HG03442 (cell line): ENCODE measurements at regions not wholly inside any gene's neighbourhood (a gene's known extent, or its start where the extent isn't known, plus 50 kb on each side); places are given as distances from the start of the nearest gene placed in this dataset.

Experiments
- ATAC-seq: cut with Tn5 transposase; IDR thresholded peaks from one replicate; pipeline ENCODE4 v1.9.1; 2021; ENCODE audit warnings: mild to moderate bottlenecking, moderate library complexity; ENCODE audit not compliant: unreplicated experiment

DNA sequence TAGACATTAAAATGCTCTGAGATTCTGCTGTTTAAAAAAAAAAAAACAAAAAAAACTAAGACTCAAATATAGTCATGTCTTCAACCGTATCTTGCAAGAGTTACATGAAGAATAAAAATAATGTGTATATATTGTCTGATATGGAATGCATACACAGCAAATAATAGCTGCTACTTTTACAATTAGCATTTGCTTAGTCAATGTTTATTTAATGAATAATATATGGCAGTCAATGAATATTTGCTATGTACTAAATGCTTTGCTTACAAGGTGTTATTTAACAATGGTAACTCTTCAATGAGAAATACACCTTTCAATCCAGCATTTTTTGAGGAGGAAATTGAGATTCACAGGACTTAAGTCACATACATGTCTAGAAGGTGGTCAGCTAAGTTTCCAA, 718.8 kb upstream of the SOX9 start:
- no peak for ATAC-seq

DNA sequence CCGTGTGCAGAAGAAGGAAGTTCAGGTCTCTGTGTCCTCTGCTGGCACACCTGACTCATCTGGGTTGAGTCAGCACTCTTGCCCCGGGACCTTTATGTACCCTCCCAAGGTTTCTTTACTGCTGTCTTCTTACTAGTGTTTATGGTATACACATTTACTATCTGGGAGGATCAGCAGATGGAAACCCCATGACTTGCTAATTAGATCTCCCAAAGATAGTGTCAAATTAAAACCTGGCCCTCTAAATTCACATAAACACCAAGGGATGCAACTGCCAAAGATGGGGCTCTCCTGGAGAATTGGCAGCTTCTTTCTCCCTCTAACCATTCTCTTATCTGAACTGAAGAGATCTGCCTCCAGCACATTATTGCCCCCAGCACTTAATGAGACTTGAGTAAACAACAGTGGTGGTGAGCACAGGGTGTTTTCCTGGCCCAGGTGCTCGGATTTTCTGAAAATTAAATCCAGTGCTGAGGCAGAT, 718.1 kb upstream of the SOX9 start:
- ATAC-seq = no peak

DNA sequence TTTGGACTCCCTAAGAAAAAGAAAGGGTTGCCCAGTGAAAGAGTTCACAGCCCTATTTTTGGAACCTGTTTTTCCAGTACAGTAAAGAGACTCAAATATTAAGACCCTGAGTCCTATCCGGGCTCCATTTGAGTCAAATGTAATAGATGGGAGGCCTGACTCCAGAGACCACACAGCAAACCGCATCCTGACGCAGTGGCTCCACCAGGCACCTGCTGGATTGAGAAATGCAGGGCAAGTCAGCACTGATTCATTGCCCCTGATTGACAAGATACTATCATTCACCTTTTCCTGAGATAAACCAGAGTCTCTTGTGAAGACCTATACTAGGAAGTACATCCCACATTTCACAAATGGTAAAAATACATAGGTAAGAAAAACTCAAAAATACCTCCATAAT, 715.7 kb upstream of the SOX9 start:
- no peak for ATAC-seq

DNA sequence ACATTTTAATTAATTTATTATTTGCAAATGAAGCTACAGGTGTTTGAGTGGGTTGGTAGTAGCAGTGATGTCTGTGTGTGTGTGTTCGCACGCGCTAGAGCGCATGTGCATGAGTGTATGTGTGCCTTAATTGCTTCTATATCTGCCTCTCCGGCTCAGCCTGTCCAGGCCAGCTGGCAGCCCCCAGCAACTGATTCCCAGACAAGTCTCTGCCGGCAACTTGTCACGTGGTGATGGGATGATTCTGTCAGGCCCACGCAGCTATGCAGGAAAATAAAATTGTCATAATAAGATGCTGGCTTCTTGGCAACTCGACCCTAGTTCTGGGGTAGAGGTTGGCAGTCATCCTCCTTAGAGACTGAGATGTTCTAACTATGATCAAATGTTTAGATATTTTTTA, 712.8 kb upstream of the SOX9 start:
- no peak for ATAC-seq

DNA sequence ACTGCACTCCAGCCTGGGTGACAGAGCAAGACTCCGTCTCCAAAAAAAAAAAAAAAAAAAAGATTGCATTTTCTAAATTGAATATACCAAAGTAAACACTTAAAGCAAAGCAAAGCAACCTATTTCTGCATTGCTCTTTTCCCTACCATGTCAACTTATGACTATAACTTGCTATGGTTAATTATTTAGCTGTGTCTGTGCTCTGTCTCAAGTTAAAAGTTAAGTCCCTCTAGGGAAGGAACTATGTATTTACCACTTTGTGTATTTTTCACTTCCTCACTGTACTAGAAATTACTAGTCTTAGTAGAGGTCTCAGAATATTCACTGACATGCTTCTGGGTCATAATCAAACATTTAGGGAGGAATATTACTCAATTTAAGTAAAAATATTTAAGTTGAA, 711.7 kb upstream of the SOX9 start:
- no peak for ATAC-seq

DNA sequence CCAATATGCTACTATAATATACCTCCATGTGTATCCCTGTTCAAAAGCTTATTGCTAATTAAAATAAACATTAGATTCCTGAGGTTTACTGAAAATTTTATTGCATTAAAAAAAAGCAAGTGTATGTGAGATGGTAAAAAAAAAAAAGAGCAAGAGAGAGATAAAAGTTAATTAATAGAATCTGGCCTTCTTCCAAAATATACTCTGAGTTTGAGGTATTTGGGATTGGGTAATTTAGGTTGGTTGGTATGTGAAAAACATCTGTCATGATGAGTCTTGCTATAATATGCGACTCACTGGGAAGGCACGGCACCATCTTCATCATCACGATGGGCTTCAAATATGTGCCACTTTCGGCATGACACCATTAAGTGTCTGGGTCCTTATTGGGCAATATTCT, 711.1 kb upstream of the SOX9 start:
- ATAC-seq = no peak

DNA sequence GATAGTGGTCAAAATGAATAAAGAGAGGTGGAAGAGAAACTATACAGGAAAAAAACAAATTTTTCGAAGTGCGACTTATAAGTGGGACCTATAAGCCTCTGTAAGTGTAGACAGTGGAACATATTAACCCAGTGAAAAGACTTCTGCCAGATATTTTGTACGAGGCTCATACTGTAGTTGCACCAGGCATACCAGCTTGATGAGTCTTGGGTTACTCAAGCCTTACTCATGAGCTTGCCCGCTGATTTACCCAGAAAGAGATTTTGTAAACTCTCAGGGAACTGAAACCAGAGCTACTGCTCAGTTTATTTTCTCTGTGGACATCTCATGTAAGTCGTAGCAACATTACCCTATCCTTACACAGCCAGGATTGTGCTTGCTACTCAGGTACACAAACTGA, 708.0 kb upstream of the SOX9 start:
- no peak for ATAC-seq

DNA sequence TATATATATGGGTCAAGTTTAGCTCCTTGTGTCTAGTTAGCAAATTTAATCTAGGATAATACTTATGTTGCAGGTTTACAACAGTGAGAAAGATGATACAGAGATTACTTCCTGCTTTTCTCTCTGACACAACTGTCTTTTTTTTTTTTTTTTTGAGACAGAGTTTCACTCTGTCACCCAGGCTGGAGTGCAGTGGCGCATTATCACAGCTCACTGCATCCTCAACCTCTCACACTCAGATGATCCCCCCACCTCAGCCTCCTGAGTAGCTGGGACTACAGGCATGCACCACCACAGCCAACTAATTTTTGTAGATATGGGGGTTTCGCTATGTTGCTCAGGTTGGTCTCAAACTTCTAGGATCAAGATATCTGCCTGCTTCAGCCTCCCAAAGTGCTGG, 706.9 kb upstream of the SOX9 start:
- no peak for ATAC-seq

DNA sequence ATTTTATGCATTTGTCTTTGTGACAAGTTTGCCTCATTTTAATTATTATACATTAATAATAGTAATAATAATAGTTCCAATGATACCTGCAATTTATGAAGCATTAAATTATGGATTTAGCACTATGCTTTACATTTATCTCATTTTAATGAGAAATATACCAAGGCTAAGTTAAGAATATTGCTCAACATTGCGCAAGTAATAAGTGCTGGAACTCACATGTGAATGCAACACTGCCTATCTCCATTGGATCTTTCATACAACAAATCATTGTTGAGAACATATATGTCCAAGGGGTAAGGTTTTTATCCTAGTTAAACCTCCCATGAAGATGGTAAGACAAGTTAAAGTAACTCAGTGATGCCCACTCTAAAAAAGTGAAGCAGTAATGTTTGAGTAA, 703.7 kb upstream of the SOX9 start:
- no peak for ATAC-seq

DNA sequence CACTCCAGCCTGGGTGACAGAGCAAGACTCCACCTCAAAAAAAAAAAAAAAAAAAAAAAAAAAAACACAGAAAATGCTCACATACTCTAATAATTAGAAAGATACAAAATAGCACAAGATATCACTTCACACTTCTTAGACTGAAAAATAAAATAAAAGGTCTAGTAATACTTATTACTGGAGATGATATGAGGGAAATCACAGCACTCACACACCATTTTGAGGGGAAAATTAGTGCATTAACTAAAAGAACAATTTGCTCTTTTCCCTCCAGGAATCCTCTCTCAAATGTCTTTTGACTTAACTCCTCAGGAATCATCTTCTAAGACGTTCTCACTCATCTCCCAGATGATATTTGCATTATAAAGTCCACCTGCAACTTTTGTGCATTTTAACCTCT, 697.9 kb upstream of the SOX9 start:
- ATAC-seq = no peak

DNA sequence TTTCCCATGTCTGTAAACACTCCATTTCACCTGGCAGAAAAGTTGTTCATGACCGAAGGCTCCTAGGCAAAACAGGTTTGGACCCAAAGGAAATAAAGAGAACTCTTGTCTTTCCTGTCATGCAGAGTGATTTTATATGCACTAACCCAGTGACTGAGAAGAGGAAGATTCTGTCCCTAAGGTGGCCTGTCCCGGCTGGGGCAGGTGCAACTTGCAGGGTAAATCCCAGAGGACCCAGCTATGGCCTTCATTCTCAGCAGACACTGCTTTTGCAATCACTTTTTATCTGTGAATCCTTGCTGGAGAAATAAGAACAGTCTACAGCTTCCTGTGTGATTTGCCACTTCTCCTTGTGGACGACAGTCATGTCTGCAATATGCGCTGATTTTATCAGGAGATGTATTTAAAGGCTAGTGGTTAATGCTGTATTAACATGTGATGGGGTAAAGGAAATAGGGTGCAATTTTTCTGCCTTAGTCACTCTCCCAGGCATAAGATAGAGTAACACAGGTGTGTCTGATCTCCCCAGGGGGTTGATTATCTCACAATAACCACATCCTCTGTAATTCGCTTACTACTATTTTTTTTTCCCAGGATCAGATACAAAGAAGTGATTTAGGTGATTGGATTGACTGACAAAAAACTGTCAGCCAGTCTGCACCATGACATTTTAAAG, 696.8 kb upstream of the SOX9 start:
- no peak for ATAC-seq

DNA sequence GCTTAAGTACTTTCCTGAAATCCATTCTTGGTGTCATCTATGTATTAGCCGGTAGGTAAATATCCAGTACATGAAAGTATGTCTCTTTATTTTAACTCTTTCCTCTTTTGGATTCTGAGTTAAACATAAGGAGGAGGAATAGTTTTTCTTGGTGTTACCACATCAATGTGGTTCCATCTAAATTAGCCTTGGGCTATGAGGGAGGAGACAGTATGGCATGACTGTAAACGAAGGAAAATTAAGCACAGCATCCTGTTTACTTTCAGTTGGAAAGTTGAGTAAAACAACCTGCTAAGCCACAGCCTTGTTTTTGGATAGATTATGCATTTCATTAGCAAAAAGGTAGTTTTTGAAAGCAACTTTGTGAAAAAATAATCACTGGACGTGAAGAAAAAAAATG, 693.0 kb upstream of the SOX9 start:
- no peak for ATAC-seq

DNA sequence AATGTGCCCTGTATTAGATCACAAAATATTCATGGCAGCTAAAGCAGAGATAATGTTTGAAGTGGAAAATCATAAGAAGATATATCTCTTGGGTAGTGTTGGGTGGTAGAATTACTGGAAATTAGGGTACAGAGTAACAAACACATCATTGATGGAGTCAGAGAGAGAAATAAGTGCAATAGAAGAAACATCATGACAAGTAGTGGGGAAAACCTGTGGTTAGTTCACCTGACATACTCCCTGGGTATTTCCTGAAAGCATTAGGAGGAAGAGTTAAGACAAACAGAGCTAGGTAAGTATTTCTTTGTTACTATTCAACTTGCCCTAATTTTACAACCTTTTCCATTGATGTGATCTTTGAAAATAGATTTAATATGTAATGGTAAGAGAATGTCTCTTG, 691.9 kb upstream of the SOX9 start:
- no peak for ATAC-seq

DNA sequence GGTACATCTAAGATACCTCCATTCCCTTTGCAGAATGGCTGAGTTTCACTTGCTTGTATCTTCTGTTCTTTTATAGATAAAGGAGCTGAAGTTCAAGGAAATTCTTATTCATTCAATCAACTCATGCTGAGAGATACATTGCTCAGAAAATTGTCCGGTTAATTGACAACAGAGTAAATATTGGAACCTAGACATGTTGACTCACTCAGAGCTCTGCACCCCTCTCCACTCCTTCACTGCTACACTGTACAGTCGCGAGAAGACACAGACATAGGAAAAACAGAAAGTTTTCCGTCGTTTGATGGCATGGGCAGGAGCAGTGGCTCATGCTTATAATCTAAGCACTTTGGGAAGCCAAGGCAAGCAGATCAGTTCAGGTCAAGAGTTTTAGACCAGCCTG, 690.5 kb upstream of the SOX9 start:
- no peak for ATAC-seq

DNA sequence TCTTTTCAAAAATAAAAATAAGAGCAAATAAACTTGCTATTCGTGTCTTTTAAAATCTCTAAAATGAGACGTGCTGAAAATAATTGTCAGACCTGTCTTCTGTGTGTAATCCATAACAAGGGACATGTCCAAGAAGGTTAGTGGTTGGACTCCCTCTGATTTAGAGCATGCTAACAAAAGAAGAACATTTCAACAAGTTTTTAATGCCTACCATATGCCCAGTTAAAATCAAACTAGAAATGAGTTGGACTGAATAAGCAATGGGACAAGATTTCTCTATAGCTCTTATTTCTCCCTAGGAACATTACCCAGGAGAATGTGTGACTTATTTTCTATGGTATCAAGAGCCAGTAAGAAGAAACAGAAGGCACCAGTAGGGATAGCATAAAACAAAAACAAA, 689.7 kb upstream of the SOX9 start:
- ATAC-seq = no peak

DNA sequence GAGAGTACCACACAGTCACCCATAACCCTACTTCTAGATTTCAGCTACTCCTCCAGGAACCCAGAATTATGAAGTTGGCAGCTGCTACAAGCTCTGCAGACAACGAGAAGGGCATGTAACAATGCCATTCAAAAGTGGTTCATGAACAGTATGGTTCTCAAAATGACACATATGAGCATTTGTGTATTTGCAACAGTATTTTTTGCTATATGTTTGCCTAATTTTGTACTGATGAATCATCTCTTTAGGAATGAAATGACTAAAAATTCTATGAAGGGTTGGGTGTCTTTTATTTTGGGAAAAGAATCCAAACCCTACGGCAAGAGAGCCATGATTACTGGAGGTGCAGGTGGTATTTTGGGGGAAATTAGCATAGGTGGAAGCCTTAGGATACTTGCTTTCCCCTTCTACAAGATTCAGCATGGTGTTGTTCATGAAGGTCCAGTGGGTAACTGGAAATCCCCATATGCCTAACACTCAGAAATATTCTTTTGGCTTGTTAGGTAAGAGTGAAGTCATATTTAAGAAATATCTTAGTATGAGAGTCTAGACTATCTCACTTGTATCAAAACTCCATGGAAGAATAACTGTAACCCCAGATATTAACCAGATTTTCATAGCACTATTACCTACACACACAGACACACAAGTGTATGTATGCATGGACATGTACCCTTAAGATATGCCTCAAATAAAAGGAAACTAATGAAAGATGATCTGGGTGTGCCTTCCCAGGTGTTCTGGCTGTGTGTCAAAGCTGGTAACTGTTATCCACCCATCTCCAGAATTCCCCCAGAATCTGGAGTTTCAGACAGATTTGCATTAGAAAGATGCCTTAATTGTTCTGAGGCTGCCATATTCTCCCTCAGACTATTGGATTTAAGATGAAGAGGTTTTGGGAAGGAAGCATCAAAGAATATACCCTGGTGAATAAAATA, 688.2 kb upstream of the SOX9 start:
- ATAC-seq = no peak

DNA sequence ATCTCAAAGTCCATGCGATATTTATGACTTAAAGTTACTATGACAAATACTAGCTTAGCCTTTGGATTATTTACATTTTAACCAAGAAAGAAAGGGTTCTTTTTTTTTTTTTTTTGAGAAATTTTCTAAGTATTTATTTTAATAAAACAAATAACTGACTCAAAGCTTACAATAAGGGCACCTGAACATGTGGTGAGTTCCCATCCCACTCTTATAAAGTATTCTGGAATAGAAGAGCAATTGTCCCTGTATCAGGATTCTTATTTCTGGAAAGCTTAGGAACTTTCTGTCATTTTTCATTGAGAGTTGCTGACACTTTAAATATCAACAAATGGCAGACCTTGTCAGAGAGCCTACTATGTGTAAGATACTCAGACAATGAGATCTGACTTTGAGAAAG, 686.1 kb upstream of the SOX9 start:
- no peak for ATAC-seq

DNA sequence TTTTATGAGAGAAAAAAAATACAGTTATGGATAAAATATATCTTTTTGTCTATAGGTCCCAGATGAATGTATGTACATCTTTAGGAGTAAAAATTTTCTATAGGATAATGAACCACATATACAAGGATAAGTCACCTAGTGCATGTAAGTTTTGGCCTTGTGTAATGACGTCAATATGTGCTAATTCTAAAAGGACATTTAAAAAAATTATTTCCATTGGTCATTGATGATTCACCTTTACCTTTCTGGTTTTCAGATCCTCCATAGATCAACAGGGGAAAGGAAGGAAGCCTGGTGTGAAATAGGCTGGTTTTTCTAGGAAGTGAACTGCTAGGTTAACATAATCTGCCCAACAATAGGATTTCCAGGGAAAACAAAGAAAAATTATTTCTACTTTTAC, 684.3 kb upstream of the SOX9 start:
- no peak for ATAC-seq

DNA sequence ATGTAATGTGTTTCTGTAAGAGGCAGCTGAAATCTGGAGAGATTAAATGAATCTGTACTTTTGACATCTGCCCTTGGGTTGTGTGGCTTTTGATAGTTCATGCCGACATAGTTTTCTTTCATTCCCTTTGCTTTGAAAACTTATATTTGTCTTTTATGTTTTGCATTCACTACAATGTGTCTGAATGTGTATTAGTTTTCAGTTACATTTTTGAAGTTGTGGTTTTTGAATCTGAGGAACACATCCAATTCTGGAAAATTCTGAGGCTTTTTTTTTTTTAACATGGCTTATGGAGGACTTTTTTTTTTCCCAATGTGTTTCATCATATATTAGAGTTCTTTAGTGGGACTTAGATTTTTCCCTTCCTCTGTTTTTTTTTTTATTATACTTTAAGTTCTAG, 683.7 kb upstream of the SOX9 start:
- ATAC-seq = no peak

DNA sequence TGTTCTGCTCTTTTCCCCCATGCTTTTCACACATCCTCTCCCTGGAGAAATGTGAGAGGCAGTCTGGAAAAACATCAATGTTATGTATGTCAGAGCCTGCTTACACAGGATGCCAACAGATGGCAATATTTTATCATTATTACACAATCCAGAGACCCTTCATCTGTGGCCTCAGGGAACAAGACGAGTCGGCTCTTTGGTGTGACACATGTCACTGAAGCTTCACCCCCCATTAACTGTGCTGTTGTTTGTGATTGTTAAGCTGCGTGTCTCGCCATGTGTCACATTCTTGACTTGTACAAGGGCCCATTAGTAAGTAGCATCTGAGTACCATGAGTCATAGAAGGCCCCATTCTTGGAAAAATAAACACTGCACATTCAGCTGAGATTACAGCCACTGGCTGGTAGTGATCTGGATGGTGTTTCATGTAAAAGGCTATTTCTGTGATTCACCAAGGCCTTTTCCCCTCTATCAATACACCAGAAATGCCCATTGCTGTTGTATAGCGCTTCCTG, 682.1 kb upstream of the SOX9 start:
- no peak for ATAC-seq

DNA sequence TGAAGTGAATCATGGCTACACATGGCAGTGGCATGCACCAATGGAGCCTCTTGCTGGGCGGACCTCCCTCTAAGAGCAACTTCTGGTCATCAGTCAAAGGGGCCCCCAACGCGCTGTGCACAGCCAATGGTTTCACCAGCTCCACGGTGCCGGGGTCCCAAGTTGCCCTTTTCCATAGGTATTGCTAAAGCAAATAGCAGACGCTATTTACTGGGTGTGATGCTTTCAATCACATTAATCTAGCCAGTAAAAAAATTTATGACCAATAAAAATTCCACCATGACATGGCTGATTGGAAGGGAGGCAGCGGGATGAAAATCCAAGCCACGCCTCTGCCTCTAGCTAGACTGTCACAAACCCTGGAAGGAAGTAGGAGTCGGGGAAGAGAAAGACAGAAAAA, 680.3 kb upstream of the SOX9 start:
- no peak for ATAC-seq

DNA sequence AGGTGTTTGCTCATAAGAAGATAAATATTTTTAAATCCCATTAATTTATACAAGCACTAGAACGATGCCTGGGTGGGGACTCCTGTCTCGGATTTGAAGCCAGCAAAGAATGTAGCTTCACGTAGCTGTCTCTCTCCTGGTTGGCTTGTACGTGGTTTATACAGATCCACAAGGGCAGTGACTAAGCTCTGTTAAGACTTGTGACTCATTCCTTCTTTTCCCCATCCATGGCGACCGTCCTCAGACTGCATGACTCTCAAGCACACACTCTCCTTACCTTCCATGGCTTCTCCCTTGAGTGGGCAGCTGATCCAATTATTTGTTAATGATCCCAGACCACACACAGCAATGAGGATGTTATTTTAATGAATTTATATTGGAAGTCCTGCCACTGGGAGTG, 679.7 kb upstream of the SOX9 start:
- no peak for ATAC-seq
